ENCODE measurements at regions not wholly inside any gene's neighbourhood (a gene's known extent, or its start where the extent isn't known, plus 50 kb on each side); places are given as distances from the start of the nearest gene placed in this dataset.

DNA sequence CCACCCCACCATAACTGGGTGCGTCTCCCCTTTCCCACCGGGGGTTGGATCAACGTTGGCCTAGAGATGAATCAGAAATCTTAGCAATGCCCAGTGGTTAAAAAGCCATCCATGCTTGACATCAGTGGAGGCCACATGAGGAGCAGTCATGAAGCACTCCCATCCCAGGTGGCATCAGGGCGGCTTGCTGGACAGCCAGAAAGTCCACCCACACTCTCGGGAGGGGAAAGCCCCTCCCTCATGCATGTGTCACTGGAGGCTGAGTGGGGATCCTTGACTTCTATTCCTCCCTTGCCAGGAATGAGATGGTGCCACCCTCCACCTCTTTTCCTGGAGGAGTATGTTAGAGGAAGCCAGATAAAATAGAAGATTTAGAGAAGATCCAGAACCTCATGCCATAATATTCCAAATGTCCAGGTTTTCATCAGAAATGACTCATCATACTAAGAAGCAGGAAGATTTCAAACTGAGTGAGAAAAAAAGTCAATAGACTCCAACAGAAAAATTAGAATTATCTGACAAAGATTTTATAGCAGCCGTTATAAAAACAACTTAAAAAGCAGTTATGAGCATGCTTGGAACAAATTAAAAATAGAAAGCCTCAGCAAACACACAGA lies 507.1 kb upstream of the ID2 start:
- TF ChIP-seq CTCF (IDR thresholded peaks at IDR 0.05) (no peak), EP300 (IDR thresholded peaks at IDR 0.05) (no peak)
